ENCODE measurements at regions not wholly inside any gene's neighbourhood (a gene's known extent, or its start where the extent isn't known, plus 50 kb on each side); places are given as distances from the start of the nearest gene placed in this dataset.

DNA sequence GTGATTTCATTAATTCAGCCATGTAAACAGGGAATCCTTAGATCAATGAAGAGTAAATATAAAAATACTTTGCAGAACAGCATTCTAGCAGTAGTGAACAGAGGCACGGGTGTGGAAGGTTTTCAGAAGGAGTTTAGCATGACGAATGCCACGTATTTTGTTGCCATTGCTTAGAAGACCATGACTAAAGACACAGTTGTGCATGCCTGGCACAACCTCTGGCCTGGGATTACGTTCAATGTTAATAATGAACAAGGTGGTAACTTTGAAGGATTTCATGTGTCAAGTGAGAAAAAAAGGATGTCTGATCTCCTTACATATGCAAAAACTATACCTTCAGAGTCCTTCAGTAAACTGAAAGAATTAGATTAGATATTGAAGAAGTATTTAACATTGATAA lies 171.9 kb downstream of the MAGEB5 start:
- TF ChIP-seq, protein P1, sequence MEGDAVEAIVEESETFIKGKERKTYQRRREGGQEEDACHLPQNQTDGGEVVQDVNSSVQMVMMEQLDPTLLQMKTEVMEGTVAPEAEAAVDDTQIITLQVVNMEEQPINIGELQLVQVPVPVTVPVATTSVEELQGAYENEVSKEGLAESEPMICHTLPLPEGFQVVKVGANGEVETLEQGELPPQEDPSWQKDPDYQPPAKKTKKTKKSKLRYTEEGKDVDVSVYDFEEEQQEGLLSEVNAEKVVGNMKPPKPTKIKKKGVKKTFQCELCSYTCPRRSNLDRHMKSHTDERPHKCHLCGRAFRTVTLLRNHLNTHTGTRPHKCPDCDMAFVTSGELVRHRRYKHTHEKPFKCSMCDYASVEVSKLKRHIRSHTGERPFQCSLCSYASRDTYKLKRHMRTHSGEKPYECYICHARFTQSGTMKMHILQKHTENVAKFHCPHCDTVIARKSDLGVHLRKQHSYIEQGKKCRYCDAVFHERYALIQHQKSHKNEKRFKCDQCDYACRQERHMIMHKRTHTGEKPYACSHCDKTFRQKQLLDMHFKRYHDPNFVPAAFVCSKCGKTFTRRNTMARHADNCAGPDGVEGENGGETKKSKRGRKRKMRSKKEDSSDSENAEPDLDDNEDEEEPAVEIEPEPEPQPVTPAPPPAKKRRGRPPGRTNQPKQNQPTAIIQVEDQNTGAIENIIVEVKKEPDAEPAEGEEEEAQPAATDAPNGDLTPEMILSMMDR (IDR thresholded peaks at IDR 0.05), result no peak

DNA sequence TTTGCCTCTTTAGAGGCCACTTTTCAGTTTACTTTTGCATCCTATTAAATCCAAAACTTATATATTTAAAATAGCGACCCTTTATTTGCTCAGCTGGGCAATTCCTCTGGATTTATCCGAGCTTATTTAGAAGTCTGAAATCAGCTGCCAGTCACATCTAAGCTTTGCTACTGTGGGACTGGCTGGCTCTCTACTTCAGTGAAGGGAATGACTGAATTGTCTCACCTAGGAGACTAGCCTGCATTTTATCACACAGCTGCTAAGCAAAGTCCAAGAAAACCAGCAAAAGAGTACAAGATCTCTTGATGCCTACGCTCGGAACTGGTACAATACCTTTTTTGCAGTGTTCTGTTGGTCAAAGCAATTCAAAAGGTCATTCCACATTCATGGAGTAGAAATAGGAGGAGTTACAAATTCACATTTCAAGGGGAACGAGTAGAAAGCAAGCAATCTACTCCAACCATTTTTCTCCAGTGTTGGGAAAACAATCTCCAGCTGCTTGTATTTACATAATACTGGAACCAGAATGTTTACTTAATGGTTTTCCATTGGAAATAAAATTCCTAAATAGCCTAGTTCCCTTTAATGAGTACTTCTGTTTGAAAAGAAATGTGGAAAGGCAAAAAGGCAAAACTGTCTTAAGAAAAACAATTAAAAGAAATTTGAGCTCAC lies 160.2 kb downstream of the MAGEB5 start:
- TF ChIP-seq, protein P1 (IDR thresholded peaks at IDR 0.05), result no peak

- TF ChIP-seq, protein P1 (IDR thresholded peaks at IDR 0.05), result no peak
Observed at GRCh38 chrX:26375346-26375745, 159.4 kb downstream of the MAGEB5 start.

- TF ChIP-seq, protein P1 (IDR thresholded peaks at IDR 0.05), result no peak
Observed at GRCh38 chrX:26373829-26374228, 157.9 kb downstream of the MAGEB5 start.

- TF ChIP-seq, protein P1 (IDR thresholded peaks at IDR 0.05), result no peak
Observed at GRCh38 chrX:26352891-26353430, 137.0 kb downstream of the MAGEB5 start.

- TF ChIP-seq, protein P1 (IDR thresholded peaks at IDR 0.05), result no peak
Observed at GRCh38 chrX:26347171-26347570, 131.2 kb downstream of the MAGEB5 start.

- TF ChIP-seq, protein P1 (IDR thresholded peaks at IDR 0.05), result no peak
Observed at GRCh38 chrX:26334232-26334631, 118.3 kb downstream of the MAGEB5 start.
